ENCODE measurements at regions not wholly inside any gene's neighbourhood (a gene's known extent, or its start where the extent isn't known, plus 50 kb on each side); places are given as distances from the start of the nearest gene placed in this dataset.

- Histone ChIP-seq H3K36me3 (replicated peaks) (no peaks in the 10 kb centered on the region), H3K27ac (no peak overlapping the region), H3K27me3 (replicated peaks) (no peaks in the 10 kb centered on the region), H3K4me3 (ENCODE audit: low read depth, low read length) (no peak overlapping the region)
- in situ Hi-C loops (cut with HindIII; ENCODE audit: low pct_ligation_motif_present, low sequenced_read_pairs) = no loop called here
- DNase-seq = no peak
- TF ChIP-seq, protein P1, sequence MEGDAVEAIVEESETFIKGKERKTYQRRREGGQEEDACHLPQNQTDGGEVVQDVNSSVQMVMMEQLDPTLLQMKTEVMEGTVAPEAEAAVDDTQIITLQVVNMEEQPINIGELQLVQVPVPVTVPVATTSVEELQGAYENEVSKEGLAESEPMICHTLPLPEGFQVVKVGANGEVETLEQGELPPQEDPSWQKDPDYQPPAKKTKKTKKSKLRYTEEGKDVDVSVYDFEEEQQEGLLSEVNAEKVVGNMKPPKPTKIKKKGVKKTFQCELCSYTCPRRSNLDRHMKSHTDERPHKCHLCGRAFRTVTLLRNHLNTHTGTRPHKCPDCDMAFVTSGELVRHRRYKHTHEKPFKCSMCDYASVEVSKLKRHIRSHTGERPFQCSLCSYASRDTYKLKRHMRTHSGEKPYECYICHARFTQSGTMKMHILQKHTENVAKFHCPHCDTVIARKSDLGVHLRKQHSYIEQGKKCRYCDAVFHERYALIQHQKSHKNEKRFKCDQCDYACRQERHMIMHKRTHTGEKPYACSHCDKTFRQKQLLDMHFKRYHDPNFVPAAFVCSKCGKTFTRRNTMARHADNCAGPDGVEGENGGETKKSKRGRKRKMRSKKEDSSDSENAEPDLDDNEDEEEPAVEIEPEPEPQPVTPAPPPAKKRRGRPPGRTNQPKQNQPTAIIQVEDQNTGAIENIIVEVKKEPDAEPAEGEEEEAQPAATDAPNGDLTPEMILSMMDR (IDR thresholded peaks at IDR 0.05; ENCODE audit: low read depth, low read length, missing control alignments) = no peak
Observed at GRCh38 chr13:83485101-83485500, 397.2 kb downstream of the SLITRK1 start.

GRCh38 chr13:83471011-83471410, 411.3 kb downstream of the SLITRK1 start:
- TF ChIP-seq, protein P1 (IDR thresholded peaks at IDR 0.05; ENCODE audit: low read depth, low read length, missing control alignments) = no peak
- DNase-seq = no peak
- no peak overlapping the region for H3K27ac ChIP-seq
- no peak overlapping the region for H3K4me3 ChIP-seq (ENCODE audit: low read depth, low read length)
- in situ Hi-C loops (cut with HindIII; ENCODE audit: low pct_ligation_motif_present, low sequenced_read_pairs) = no loop called here
- no peaks in the 10 kb centered on the region for H3K36me3 ChIP-seq (replicated peaks)
- H3K27me3 ChIP-seq (replicated peaks) = no peaks in the 10 kb centered on the region

GRCh38 chr13:83470133-83470797, 412.0 kb downstream of the SLITRK1 start:
- no peak overlapping the region for H3K27ac ChIP-seq
- no peak for DNase-seq
- in situ Hi-C loops (cut with HindIII; ENCODE audit: low pct_ligation_motif_present, low sequenced_read_pairs) = no loop called here
- H3K4me3 ChIP-seq (ENCODE audit: low read depth, low read length) = no peak overlapping the region
- TF ChIP-seq, protein P1 (IDR thresholded peaks at IDR 0.05; ENCODE audit: low read depth, low read length, missing control alignments) = no peak
- H3K36me3 ChIP-seq (replicated peaks) = no peaks in the 10 kb centered on the region
- H3K27me3 ChIP-seq (replicated peaks) = no peaks in the 10 kb centered on the region

DNA sequence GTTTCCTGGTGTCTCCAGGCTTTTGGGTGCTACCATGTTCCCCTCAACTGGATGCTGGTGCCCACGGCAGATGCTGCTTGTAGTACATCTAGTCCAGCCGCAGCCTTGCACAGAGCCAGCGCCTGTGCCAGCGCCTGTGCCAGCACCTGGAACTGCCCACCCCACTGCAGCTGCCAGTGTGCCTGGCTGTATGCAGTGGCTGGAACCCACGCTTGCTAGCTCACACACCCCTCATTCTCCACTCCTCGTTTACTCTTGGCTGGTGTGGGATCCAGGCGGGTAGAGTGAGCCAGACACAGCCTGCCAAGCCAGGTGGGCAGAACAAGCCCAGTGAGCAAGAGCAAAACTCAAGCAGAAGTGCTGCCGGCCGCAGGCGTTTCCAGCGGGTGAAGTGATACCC, 428.6 kb downstream of the SLITRK1 start:
- H3K4me3 ChIP-seq (ENCODE audit: low read depth, low read length) = no peak overlapping the region
- in situ Hi-C loops (cut with HindIII; ENCODE audit: low pct_ligation_motif_present, low sequenced_read_pairs) = no loop called here

GRCh38 chr13:83453300-83453699, 429.0 kb downstream of the SLITRK1 start:
- TF ChIP-seq, protein P1 (IDR thresholded peaks at IDR 0.05; ENCODE audit: low read depth, low read length, missing control alignments) = no peak
- no peak for DNase-seq
- in situ Hi-C loops (cut with HindIII; ENCODE audit: low pct_ligation_motif_present, low sequenced_read_pairs) = no loop called here

More for the DNA sequence above, 428.6 kb downstream of the SLITRK1 start:
- Histone ChIP-seq H3K27me3 (replicated peaks) (no peaks in the 10 kb centered on the region), H3K36me3 (replicated peaks) (no peaks in the 10 kb centered on the region), H3K27ac (no peak overlapping the region)
- DNase-seq = no peak
- TF ChIP-seq, protein P1 (IDR thresholded peaks at IDR 0.05; ENCODE audit: low read depth, low read length, missing control alignments) = no peak

More at GRCh38 chr13:83453300-83453699, 429.0 kb downstream of the SLITRK1 start:
- Histone ChIP-seq H3K27me3 (replicated peaks) (no peaks in the 10 kb centered on the region), H3K27ac (no peak overlapping the region), H3K4me3 (ENCODE audit: low read depth, low read length) (no peak overlapping the region), H3K36me3 (replicated peaks) (no peaks in the 10 kb centered on the region)
